HG03342 (cell line): ENCODE measurements at regions not wholly inside any gene's neighbourhood (a gene's known extent, or its start where the extent isn't known, plus 50 kb on each side); places are given as distances from the start of the nearest gene placed in this dataset.

Source experiments
- ATAC-seq: cut with Tn5 transposase; IDR thresholded peaks from one replicate; pipeline ENCODE4 v1.9.1; 2021; ENCODE audit warnings: mild to moderate bottlenecking, moderate library complexity; ENCODE audit not compliant: unreplicated experiment

DNA sequence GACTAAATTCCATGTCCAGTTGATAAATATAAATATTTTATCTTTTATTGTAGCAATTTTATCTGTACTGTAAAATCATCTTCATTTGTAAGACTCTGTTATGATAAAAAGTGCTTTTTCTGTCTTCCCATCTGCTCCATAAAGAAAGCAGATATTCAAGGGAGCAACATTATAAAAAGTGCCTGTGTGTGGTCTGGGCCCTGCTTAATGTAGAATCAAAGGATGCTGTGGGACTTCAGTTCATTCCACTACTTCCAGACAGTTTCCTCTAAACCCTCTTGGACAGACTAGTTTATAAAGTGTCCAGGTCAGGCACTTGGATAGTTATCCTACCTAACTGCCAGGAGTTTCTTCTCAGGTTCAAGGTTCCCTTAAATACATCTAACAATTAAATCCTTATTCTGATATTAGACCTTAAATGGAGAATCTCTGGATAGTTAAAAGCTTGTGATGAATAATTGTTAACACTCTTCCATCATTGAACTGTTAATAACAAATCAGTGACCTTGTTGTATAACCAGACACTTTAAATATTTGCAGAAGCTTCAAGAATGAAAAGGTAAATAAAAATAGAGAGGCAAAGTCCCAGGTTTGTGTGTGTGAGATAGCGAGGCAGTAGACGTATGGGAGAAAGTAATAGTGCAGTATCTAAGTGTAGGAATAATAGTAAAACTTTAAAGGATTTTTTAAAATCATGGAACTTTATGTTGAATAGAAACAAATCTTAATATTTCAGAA lies 237.5 kb upstream of the CTSO start:
- ATAC-seq = no peak

- ATAC-seq = no peak
Observed at GRCh38 chr4:156190615-156191014, 236.9 kb upstream of the CTSO start.

DNA sequence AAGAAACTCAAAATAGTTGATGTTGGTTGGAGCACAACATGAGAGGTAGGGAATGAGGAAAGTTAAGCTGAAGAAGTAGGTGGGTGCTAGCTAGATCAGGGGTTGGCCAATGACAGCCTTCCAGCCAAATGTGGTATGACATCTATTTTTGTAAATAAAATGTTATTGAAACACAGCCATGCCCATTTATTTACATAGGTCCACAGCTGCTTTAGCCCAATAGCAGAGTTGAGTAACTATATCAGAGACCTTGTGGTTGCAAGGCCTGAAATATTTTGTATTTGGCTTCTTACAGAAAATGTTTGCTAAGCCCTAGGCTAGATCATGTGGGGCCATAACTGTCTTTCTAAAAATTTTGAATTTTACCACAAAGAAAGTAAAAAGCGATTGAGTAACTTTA lies 234.9 kb upstream of the CTSO start:
- ATAC-seq = no peak

GRCh38 chr4:156186111-156186510 lies 232.4 kb upstream of the CTSO start:
- no peak for ATAC-seq

- ATAC-seq = no peak
Observed at GRCh38 chr4:156185514-156186055, 231.9 kb upstream of the CTSO start.

GRCh38 chr4:156182269-156182668 lies 228.6 kb upstream of the CTSO start:
- no peak for ATAC-seq

GRCh38 chr4:156177941-156178340 lies 224.3 kb upstream of the CTSO start:
- ATAC-seq = no peak

DNA sequence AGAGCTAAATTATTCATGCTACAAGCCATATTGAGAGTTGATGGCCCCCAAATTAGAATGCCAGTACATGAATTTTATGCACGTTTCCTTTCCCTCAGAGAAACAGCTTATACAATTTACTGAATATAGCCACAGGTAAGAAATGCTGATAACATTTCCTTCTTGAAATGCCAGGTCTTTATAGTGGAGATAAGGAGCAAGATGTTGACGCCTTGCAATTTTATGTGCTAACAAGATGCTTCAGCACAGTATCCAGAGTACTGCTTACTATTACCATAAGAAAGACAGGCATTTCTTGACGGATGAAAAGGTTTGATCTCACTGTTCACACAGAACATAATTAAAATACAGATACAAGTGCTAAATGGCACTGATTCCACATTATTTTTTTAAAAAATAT lies 223.2 kb upstream of the CTSO start:
- no peak for ATAC-seq

- ATAC-seq = no peak
Observed at GRCh38 chr4:156173937-156174336, 220.3 kb upstream of the CTSO start.

- no peak for ATAC-seq
Observed at GRCh38 chr4:156173486-156173885, 219.8 kb upstream of the CTSO start.

DNA sequence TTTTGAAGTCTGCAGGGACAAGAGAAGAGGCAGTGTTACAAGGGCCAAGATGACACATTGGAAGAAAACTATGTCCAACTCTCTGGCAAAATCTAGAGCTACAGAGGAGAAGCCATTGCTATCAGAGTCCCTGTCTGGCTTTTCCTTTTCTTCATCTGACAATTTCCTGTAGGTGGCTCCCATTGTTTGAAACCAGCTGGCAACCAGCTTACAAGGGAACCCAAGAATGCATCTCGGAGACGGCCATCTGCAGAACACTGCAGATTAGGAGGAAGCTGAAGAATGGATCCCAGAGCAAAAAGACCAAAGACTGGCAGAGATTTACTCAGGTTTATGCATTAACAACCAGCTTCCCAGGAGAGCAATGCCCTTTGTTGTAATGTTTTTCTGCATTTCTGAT lies 216.2 kb upstream of the CTSO start:
- no peak for ATAC-seq

GRCh38 chr4:156169011-156169410 lies 215.3 kb upstream of the CTSO start:
- peak; percentile 72 for ATAC-seq

DNA sequence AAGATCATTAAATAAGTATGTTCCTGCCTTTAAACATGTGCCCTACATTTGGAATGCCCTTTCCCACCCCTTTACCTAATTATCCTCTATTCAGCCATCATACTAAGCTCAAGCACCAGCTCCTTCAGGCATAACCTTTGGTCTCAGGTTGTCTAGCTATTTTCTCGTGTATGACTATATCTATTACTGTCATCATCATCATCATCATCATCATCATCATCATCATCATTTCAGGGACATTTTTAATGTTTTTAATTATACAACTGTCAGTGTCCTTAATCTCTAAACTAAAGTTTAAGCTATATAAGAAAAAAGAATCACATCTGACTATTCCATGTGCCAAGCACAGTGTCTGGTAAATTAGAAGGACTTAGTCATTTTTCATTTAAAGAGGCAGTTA lies 214.6 kb upstream of the CTSO start:
- ATAC-seq = no peak

- ATAC-seq = peak; percentile 90
Observed at GRCh38 chr4:156158747-156159146, 205.1 kb upstream of the CTSO start.

- no peak for ATAC-seq
Observed at GRCh38 chr4:156154978-156155377, 201.3 kb upstream of the CTSO start.

GRCh38 chr4:156146571-156146970 lies 192.9 kb upstream of the CTSO start:
- ATAC-seq = no peak

DNA sequence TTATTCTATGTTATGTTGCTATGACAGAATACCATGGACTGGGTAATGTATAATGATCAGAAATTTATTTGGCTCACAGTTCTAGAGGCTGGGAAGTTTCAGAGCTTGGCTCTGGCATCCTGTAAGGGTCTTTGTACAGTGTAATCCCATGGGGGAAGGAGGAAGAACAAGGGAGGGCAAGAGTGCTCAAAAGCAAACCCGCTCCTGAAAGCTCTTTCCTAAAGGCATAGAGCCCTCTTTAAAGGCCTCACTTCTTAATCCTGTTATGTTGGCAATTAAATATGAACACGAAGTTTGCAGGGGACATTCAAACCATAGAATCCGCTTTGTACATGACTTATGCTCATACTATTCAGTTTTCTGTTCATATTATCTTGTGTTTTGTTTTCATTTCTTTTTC lies 191.3 kb upstream of the CTSO start:
- ATAC-seq = no peak

DNA sequence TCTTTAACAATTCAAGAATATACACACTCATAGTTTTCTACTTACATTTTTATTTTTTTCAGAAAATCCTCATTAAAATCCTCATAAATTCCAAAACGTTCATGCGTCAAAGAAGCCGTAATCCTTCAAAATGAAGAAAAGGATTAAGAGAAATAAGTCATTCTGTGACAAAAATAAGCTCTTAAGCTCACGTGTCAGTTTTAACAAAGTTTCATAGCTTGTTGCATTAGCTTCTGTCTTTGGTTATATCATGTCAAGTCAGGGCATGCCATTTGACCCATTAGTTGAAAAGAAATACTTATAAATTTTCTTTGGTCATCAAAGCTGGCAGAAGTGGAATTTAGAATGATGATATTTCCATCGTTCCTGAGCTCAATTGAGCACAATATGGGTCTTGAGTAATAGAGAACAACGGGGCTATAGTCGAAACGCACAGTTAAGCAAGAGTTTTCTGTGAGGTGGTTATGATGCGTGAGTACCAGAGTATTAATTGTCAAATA lies 185.2 kb upstream of the CTSO start:
- no peak for ATAC-seq

- ATAC-seq = no peak
Observed at GRCh38 chr4:156137679-156138473, 184.2 kb upstream of the CTSO start.

DNA sequence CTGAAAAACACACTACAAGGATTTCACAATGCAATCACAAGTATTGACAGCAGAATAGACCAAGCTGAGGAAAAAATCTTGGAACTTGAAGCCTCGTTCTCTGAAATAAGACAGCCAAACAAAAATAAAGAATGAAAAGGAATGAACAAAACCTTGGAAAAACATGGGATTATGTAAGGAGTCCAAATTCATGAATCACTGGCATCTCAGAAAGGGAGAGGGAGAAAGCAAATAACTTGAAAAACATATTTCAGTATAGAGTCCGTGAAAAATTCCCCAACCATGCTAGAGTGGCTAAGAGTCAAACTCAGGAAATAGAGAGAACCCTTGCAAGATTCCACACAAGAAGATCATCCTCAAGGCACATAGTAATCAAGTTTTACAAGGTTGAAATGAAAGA lies 178.5 kb upstream of the CTSO start:
- no peak for ATAC-seq

- ATAC-seq = no peak
Observed at GRCh38 chr4:156128616-156129015, 174.9 kb upstream of the CTSO start.
